Fibroblast of skin of right biceps (primary cell): ENCODE measurements at regions not wholly inside any gene's neighbourhood (a gene's known extent, or its start where the extent isn't known, plus 50 kb on each side); places are given as distances from the start of the nearest gene placed in this dataset.

Experiments used
- DNase-seq: peaks from one replicate; pipeline ENCODE4 v3.0.0-alpha.2; 2013

DNA sequence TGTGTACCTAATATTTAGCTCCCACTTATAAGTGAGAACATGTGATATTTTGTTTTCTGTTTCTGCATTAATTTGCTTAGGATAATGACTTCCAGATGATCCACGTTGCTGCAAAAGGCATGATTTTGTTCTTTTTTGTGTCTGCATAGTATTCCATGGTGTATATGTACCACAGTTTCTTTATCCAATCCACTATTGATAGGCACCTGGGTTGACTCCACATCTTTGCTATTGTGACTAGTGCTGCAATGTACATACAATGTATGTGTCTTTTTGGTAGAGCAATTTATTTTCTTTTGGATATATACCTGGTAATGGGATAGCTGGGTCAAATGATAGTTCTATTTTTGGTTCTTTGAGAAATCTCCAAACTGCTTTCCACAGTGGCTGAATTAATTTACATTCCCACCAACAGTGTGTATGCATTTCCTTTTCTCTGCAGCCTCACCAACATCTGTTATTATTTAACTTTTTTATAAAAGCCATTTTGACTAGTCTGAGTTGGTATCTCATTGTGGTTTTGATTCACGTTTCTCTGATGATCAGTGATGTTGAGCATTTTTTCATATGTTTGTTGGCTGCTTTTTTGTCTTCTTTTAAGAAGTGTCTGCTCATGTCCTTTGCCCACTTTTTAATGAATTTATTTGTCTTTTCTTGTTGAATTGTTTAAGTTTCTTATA lies 102.8 kb upstream of the GAS1 start:
- peak; percentile 89 for DNase-seq

DNA sequence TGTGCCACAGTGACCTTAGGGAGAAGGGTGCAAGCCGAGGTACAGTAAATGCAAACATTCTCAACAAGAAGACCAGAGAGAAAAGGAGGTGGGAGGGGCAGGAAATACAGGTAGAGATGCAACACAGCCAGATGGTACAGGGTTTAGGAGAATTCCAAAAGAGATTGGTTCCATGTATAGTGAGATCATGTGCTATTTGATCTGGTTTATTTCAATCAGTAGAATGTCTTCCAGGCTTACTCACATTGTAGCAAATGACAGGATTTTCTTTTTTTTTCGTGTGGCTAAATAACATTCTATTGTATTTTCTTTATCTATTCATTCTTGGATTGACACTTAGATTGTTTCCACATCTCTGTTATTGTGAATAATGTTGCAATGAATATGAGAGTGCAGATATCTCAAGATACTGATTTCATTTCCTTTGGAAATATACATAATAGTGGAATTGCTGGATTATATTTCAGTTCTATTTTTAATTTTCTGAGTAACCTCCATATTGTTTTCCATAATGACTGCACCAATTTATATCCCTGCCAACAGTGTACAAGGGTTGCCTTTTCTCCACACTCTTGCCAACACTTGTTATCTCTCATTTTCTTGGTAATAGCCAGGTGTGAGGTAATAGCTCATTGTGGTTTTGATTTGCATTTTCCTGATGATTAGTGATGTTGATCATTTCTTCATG lies 107.8 kb upstream of the GAS1 start:
- no peak for DNase-seq

DNA sequence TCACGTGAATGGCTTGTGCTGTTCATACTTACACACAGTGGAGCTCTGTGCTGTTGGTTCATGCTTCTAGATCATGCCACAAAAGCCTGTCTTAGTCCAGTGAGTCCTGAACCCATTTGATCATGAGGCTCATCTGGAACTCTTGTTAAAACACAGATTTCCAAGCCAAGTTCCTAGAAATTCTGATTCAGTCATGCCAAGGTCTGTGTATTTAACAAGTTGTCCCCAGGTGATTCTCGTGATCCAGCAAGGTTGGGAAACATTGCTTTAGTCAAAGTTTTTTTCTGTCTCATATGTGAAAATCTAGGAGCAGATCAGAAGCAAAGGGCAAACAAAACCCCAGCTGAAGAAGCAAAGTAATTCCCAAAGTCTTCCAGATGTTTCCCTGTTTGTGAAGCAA lies 112.5 kb upstream of the GAS1 start:
- no peak for DNase-seq

DNA sequence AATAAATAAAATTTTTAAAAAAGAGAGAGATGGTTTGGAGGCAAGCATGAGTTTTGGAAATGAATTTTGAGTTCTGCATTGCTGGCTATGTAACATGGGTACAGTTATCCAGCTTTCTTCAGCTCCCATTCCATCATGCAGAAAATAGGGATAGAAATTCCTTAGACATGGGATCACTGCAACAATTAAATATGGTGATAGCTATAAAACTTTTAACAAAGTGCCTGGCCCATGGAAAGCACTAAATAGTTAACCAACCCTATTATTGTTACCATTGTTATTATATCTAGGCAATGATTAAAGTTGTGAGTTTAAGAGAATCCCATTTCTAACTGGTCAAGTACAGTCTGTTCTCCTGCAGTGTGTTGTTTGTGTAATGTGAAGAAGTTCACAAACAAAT lies 115.4 kb upstream of the GAS1 start:
- peak; percentile 43 for DNase-seq

DNA sequence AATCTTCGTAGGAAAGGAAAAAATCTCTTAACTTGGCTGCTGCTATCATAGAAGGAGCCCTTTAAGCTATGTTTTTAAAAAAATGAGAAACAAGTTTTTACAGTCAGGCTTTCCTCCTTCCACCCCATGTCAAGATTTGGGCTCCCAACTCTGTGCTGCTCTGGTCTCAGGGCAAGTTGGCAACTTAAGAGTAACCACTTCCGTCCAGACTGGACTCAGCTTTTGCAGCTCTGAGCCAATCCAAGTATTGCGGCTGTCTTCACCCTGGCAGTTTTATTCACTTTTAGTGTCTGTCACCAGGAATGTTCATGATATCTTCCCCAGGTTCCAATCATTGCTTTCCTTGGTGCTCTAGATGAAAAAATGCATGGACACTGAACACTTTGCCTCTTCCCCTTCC lies 115.9 kb upstream of the GAS1 start:
- peak; percentile 38 for DNase-seq

DNA sequence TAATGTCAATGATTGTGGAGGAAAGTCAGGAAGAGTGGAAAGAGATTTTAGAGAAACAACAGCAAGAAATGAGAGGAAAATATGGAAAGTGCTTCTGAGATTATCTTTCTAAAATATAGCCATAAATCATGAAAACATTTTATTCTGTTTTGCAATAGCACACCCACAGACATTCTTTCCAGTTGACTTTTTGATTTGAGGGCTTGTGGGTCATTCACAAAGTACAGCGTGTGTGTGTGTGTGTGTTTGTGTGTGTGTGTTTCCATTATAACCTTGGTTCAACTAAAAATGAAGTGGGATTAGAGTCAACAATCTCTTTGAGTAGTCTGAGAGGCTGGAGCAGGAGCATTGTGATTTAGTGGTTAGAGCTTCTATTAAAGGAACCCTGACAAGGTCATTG lies 116.6 kb upstream of the GAS1 start:
- DNase-seq: peak; percentile 90

DNA sequence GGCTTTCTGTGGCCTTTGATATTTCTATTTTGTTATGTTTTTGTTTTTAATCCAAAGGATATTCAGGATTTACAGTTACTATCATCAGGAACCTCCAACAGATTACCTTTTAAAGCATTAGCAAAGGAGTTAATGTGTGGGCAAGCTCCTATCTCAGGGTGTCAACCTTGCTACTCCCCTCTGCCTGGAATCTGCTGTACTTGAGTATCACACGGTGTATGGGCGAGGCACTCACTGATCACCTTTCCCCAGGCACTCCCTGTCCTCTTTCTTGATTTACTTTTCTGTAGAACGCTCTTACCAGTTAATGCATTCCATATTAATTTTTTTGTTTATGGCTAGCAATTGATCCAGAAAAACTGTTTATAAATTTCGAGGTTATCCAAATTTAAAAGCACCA lies 117.0 kb upstream of the GAS1 start:
- no peak for DNase-seq

DNA sequence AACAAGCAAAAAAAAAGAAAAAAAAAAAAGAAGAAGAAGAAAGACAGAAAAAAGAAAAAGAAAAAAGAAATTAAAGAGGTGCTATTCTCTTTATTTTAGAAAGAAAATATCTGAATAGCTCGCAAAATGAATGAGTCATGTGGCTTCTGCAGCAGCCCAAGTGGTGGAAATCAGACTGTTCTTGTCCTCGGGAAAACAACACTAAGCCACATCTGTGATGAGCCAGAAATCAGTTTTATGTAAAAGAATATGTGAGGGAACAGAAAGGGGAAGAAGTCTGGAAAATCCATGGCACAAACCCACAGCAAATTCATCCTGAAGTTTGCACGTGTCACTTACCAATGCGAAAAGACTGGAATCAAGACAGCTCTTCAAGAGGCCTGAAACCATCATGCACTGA lies 118.7 kb upstream of the GAS1 start:
- peak; percentile 48 for DNase-seq

DNA sequence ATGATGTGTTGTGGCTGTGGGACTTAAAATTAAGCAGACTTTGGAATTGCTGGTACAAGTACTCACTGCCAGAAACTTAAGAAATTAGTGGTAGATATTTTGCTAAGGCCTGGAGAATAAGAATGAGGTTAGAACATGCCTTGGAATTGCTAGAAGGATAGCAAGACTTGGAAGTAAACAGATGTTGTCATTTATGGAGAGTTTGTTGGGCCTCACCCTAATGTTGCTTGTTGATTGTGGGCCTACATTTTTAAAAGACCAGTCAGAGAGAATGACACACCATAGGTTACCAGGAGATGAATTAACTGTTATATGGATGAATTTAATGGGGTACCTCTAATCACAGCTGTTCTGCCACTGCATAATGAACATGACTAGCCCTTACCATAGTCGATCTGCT lies 120.1 kb upstream of the GAS1 start:
- DNase-seq: no peak

DNA sequence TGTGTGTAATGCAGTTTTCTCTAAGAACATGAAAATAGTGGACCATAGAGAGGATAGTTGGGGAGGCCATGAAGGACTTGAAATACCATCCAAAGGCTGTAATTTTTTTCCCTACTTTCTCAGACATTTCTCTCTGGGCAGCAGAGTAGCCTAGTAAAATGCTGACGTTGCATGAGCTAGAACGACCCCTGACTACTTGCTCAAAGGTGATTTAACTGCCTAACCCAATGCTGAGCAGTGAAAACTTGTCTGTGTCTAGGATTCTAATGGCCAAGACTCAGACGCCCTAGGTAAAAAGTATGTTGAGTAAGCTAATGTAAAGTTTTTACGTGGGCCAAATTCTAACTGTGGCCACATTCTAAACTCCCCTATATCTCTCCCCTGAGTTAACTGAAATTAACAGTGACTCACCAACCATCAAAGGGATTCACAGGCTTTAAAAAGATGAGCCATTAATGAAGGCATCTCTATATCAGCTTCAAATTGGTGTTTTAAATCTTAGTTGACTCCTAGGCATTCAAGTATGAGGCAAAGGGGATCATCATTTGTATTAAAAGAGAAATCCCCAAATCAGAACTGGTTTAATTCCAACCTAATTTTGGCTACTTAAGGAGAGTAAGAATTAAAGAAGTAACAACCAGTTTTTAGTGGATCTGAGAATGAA lies 121.0 kb upstream of the GAS1 start:
- DNase-seq: peak; percentile 70

DNA sequence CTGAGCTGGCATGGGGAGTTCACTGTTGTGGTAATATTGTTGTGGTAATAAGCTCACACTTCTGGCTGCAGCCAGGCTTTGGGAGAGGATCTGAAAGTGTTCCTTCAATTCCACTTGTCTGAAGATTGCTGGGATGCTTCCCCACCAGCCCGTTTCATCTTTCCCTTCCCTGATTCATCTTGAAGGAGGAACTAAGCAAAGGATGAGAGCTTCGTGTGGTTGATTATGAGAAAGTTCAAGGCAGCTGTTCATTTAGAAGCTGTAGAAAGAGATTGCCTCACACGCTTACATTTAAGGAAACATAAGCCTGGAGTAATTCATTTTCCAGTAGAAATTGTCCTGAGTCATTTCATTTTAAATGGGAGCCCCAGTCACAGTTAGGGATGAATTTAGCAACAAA lies 122.4 kb upstream of the GAS1 start:
- peak; percentile 65 for DNase-seq

DNA sequence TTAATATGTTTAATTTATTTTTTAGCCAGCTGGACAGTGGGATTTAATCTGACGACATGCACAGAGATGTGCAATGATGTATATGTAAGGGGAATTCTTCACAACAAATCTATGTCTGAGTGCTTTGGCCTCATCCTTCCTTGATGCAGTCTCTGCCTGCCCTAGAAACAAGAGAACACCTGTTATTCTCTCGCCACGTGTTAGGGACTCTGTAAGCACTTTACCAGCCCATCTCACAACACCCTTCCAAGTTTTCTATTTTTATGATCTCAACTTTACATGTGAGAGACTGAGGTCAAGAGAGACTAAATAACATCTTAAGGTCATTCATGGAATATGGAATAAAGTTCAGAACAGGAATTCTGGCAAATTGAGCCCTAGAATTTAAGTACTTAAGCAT lies 123.0 kb upstream of the GAS1 start:
- no peak for DNase-seq

DNA sequence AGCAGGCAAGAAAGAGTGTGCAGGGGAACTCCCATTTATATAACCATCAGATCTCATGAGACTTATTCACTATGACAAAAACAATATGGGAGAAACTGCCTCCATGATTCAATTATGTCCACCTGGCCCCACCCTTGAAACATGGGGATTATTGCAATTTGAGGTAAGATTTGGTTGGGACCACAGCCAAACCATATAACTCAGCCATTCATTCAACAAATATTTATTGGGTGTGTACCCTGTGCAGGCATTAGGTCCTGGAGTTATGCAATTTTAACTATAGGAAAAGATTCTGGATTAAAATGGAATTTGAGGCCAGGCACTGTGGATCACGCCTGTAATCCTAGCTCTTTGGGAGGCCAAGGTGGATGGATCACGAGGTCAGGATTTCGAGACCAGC lies 124.2 kb upstream of the GAS1 start:
- peak; percentile 33 for DNase-seq

DNA sequence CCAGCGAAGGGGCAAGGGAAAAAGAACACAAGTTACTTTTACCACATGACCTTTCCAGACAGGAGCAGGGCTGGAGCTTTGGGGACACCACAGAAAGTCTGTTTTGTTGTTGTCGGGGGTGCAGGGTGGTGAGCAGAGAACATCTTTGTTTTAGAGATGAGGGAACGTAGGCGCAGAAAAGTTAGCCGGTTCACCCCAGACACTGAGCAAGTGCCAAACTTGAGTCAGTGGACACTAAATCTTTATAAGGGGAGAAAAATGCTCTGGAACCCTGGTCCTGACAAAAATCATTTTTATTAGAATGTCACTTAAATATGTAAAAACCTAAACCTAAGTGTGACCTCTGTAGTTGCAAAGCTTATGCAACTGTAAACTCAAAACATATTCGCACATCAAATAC lies 126.4 kb upstream of the GAS1 start:
- no peak for DNase-seq

DNA sequence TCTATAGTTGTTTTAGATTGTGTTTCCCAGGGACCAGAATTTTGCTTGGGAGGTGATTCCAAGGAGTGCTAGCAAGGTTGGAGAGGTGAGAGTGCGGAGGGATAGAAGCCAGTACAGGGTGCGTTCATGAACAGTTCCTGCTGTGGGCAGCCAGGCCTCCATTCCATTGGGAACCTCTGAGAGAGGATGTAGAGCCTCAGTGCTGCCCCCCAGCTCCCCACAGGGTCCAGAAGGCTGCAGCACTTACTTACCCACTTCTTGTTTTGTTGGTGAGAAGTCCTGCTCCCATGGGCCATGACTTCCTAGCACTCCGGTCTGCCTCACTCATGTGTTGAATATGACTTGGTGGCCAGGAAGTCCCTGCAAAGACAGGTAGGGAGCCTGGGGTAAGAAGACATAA lies 128.2 kb upstream of the GAS1 start:
- DNase-seq: no peak

DNA sequence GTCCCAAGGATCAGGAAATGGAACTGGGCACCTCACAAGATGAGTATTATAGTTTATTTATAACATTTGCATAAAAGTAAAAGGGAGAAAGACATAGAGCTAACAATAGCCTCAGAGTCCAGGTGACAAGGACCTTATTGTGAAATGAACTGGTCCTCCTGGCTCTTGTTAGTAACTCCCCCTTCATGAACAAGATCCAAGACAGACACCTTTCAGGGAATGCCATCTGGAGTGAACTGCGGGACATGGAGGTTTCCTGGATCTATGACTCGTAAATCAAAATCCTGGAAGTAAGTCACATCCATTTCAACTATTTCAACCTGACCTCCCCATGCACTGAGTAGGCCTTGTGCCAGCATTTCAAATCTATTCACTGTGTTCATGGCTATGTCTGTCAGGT lies 129.5 kb upstream of the GAS1 start:
- peak; percentile 72 for DNase-seq

DNA sequence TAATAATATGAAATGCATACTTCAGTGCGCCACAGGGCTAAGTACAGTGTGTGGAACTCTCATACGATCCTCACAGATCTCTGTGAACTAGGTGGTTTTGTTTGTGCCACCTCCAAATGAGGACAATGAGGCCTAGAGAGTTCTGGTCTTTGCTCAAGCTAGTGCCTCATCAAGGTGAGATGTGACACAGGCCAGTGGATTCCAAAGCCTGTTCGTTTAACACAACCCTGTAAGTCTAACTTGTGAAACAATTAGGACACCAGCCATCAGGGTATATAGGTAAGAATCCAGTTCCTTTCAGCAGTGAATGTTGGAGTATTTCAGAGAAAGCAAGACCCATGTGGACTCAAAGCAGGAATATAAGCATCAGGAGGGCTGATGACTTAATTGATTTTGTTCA lies 130.7 kb upstream of the GAS1 start:
- DNase-seq: no peak

DNA sequence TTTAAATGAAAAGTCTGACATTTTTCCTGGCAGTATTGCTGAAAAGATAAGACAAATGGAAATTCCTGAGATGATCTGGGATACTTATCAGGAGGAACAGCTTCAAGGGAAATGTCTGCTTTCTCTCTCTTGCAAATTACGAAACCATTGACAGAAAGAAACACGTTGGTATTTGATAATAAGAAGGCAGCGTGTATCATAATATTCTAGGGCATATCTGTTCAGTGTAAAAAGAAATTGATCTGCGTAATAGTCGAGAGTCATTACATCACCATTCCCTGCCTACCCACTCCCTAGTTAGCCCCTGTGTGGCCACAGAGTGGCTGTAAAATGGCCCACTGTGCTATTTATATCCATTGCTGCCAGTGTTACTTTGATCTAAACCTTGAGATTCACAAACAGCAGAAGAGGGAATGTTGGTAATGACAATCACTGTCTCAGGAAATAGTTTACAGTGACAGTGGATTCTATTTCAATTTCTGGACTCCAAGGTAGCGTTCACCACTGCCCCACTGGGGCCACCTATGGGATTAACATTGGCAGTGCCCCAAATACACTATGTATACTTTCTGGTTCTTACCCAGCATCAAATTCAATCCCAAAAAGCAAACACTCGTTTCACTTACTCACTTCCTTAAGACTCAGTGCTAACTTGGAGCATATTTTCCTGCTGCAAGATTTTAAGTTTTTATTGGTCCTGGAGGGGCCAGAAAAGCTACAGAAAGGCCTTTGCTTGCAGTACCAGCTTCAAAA lies 133.4 kb upstream of the GAS1 start:
- peak; percentile 56 for DNase-seq

DNA sequence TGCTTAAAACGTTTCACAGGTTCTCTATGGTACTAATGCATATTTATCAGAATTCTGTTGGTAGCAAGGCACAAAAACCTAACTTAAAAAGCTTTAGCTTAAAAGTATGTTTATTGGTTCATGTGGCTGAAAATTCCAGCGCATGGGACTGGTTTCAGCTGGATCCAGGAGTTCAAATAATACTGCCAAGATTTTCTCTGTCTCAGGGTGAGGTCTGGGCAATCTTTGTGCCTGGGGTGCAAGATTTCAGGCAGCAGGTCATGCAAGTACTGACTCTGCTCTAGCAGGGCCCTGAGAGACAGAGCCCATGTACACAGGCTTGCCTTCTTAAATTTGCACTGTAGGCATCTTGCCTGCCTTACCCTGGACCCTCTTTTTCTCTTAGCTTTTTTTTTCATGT lies 134.2 kb upstream of the GAS1 start:
- no peak for DNase-seq

DNA sequence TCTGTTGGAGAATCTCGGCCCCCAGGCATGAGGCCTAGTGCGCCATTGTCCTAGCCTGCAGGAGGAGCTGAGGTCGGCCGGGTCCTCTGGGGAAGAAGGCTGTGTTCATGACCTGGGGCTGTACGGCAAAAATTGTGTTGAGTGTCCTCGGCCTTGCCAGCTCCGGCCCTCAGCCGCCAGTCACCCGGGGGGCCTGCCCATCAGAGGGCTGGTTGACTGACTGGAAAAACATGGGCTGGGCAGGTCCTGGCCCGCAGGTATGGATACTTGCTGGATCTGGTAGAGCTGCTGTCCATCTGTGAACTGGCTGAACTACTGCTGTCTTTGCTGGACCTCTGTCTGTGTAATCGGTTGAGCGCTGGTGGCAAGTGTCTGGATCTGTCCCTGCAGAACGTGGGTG lies 136.7 kb upstream of the GAS1 start:
- DNase-seq: no peak

DNA sequence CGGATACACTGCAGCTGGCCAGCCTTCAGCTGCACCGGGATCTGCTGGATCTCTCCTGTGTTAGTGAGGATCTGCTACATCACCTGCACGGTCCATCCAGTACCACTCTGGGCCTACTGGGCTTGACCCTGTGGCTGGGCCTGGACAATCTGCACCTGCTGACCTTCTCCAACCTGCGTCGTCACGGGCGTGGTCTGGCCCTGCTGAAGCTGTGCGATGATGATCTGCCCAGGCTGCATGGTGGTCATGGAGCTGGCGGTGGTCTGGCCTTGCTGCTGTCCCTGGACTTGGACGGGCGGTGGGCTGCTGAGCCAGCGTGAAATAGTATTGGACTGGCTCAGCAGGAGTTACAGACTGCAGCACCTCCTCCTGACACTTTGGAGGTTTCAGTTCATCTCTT lies 137.1 kb upstream of the GAS1 start:
- DNase-seq: no peak

DNA sequence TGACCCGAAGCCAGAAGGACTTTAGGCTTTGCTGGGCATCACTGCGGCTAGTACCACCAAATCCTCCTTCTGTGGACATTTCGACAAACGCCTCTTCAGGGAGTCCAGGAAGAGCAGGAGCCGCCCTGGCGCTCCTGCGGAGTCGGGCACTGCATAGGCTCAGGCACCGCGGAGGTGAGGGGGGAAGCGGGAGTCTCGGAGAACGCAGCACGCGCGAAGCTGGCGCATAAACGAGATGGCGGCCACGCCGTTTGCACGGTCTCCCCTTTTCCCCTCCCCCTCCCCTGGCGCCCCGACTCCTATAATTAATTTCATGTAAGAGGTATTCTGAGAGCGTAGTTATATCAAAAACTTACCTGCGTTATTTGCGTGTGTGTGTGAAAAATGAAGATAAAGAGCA lies 137.8 kb upstream of the GAS1 start:
- DNase-seq: no peak

DNA sequence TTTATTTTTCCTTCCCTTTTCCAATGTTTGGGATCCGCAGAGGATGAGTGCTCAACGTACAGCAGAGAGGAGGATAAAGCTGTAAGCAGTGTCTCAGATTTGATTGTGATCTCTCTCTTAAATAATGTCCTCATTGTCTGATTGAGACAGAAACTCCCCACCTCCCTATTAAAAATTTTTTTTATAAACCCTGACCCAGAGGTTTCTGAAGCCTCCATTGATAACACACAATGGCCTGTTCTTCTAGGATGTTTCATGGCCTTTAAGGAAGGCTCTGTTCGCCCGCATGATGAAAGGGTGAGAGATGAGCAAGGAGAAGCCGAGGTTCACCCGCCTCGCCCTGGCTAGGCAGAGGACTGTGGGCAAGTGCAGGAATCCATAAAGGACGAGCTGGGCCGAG lies 138.2 kb upstream of the GAS1 start:
- no peak for DNase-seq
